GM19438 (cell line): ENCODE measurements at regions not wholly inside any gene's neighbourhood (a gene's known extent, or its start where the extent isn't known, plus 50 kb on each side); places are given as distances from the start of the nearest gene placed in this dataset.
"Not testable (repeated sequence)": the region's sequence is repeated elsewhere in the genome, so short reads cannot be mapped to it uniquely, and the experiment has no call there.

Experiments used
- ATAC-seq: cut with Tn5 transposase; IDR thresholded peaks from one replicate; pipeline ENCODE4 v1.9.1; 2021; ENCODE audit warnings: low read depth; ENCODE audit not compliant: unreplicated experiment

GRCh38 chr2:182548031-182548950, 121.5 kb upstream of the PDE1A start:
- ATAC-seq = no peak

DNA sequence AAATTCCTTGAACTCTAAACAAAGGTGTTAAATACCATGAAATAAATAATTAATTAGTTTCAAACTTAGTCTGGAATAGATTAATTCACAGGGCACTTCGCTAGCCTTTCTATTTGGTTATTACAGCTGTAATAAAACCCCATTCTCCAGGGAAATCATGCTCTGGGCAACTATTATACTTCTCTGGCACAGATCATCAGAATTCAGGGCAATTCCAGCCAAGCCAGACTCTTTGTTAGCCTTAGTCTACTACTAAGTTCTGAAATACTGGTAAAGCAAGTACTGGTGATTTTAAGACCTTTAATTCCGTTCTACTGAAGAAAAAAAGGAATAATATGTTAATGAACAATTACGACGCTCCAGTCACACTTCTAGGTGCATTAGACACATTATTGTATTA, 123.4 kb upstream of the PDE1A start:
- no peak for ATAC-seq

GRCh38 chr2:182552232-182552631, 125.4 kb upstream of the PDE1A start:
- not testable (repeated sequence) for ATAC-seq

DNA sequence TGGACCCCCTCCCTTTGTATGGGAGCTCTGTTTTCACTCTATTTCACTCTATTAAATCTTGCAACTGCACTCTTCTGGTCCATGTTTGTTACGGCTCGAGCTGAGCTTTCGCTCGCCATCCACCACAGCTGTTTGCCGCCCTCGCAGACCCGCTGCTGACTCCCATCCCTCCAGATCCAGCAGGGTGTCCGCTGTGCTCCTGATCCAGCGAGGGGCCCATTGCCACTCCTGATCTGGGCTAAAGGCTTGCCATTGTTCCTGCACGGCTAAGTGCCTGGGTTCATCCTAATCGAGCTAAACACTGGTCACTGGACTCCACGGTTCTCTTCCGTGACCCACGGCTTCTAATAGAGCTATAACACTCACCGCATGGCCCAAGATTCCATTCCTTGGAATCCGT, 125.9 kb upstream of the PDE1A start:
- not testable (repeated sequence) for ATAC-seq

- peak; percentile 100 for ATAC-seq
Measured at GRCh38 chr2:182553483-182553882, 126.6 kb upstream of the PDE1A start.

GRCh38 chr2:182554950-182555349, 128.1 kb upstream of the PDE1A start:
- ATAC-seq = no peak

- no peak for ATAC-seq
Measured at GRCh38 chr2:182558564-182558963, 131.7 kb upstream of the PDE1A start.

DNA sequence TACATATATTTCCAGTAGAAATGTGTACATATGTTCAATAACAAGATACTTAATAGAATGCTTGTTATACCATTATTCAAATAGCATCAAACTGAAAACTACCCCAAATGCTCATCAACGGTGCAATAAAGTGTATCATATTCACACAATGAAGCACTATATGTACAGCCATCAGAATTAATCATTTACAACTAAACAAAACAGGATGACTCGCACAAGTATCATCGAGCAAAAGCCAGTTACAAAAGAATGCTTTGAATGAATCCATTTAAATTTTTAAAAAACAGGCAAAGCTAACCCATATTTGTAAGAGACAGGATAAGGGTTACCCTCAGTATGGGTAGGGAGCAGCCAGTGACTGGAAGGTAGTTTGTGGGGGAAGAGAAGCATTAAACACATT, 132.8 kb upstream of the PDE1A start:
- no peak for ATAC-seq

DNA sequence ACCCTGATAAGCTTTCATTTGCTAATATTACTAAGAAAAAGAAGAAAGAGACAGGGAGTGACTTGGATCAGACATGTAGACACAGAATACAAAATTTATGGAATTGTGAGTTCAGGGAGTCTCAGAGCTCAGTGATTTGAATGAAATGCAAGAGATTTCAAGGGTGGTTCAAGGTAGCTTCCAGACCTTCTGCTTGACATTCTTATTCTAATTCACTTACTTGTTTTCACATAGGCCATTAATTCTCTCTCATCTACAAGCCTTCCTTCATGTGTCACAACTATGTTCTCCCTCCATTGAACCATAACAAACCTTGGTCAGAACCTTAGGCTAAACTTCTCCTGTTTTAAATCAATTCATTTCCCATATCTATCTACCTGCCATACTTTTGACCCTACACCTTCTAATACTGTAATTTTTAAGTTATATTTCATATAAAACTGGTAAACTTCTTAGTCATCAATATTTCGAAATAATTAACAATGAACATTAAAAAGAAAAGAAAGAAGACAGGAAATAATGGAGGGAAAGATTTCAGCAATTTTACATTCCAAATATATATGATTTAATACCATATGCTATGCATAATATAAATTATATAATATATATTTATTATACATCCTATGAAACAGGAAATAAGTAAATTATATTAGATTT, 139.2 kb upstream of the PDE1A start:
- ATAC-seq = no peak

- no peak for ATAC-seq
Measured at GRCh38 chr2:182573553-182573952, 142.5 kb upstream of the DNAJC10 start.

DNA sequence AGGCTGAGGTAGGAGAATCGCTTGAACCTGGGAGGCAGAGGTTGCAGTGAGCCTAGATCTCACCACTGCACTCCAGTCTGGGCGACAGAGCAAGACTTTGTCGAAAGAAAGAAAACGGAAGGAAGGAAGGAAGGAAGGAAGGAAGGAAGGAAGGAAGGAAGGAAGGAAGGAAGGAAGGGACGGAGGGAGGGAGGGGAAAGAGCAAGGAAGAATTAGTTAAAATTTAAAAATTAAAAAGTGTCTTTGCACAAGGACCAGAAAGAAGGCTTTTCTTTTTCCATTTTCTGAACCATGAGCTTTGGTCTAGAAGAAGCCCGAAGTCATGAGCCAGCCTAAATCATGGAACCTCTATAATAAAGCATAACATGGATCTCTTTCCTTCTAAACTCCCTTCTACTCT, 138.2 kb upstream of the DNAJC10 start:
- no peak for ATAC-seq

DNA sequence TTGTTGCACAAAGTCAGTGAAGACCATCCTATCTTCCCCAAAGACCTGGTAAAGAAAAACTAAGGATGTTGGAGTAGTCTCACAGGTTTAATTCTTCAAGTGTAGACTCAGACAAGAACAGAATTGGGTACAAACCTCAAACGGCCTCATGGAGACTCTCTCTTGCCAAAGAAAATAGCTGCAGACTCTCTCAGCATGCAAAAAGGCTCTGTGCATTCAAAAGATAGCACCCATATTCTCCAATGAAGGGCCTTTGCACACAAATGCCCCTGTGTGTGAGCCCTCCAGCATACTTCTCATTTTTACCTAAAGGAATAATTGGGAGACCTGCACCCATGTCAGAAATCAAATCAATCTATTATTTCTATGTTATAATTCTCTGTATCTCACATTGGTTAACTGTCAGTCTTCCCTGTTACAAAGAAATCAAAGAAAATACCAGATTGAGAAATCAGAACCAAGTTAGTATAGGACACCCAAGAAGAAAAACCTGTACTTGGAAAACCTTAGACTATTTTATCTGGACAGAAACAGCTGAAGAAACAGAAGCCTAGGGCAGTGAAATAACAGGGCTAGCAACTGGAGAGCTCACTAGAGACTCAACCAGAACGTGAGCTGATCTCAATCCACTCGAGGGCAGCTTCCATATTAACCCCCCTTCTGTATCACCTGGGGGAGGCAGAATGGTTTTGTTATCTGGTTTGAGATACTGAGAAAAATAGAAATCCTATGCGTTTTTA, 134.7 kb upstream of the DNAJC10 start:
- ATAC-seq = no peak

- ATAC-seq = no peak
Measured at GRCh38 chr2:182584462-182584861, 131.6 kb upstream of the DNAJC10 start.

DNA sequence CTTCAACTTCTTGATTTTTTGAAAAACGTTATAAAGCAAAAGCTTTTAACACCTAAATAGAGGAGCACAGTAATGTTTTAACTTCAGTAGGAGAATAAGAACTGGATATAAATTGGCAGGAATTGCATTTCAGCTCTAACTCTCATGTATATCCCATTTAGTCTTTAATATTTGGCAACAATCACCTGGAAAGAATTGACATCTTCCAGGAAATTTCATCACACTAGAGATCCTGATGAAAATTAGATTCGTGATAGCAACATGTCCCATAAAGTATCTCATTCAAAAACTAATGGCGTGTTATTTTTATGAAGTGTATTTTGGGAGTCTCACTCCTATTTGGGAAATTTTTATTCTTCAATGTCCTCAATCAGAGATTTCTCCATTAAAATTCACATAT, 131.1 kb upstream of the DNAJC10 start:
- ATAC-seq = no peak

- no peak for ATAC-seq
Measured at GRCh38 chr2:182585430-182585829, 130.6 kb upstream of the DNAJC10 start.

DNA sequence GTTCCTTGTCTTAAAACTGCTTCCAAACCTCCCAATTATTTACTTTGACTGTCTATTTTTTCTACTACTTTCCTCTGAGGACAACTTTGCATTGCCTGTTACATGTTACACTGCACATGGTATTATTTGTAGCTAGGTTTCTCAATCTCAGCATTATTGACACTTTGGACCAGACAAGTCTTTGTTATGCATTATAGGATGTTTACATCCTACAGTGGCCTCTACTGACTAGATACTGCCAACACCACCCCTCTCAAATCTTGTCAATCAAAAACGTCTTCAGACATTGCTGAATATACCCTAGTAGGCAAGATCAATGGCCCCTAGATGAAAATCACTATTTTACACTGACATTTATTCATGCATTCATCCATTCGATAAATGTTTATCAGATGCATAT, 129.6 kb upstream of the DNAJC10 start:
- ATAC-seq = no peak

DNA sequence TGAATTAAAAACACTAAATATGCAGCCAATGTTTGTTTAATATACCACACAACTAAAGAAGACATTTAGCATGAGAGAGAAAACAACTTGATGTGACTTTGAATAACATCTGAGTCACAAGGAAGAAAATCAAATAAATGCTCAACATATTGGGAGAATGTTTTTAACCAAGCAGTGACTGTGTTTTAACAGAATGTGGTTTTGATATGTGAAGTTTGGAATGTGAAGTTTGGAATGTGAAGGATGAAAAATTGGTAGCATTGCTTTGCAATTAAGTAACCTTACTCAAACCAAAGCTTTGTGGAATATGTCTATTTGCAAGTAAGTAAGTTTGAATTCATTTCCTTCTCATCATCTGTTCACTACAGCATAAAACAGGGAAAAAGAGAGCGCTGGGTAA, 128.2 kb upstream of the DNAJC10 start:
- no peak for ATAC-seq

GRCh38 chr2:182589121-182589520, 126.9 kb upstream of the DNAJC10 start:
- ATAC-seq = no peak

DNA sequence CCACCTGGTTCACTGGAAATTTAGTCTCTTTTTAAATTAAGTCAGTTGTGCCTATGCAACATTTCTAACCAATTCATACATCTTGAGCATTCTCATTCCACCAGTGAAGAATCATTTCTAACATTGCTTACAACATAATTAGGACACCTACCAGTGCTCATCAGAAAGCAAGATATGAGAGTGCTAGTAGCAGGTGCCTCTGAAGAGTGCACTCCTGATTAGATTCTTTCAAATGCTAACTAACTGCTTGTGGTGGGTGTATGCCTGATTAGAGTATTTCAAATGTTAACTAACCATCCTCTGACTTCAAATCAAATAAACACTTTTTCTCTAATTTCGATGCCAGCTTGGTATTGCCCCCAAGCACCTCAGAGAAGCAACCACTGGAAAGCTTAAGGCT, 124.3 kb upstream of the DNAJC10 start:
- no peak for ATAC-seq

- no peak for ATAC-seq
Measured at GRCh38 chr2:182592691-182593393, 123.2 kb upstream of the DNAJC10 start.
